Activated CD8-positive, alpha-beta memory T cell treated with anti-CD3 and anti-CD28 coated beads, Interleukin-2, amount 10 ng/mL, durations not matched to agents 7 days and 5 days (primary cell): ENCODE measurements at regions not wholly inside any gene's neighbourhood (a gene's known extent, or its start where the extent isn't known, plus 50 kb on each side); places are given as distances from the start of the nearest gene placed in this dataset.

ENCODE experiments used
- ATAC-seq: fragments of 150-1000 bp; cut with Tn5 transposase; one replicate; pipeline ENCODE4 v1.10.0; 2021; ENCODE audit warnings: moderate library complexity
- CTCF ChIA-PET: fragments of 350-600 bp; sonication (Branson Sonifier 250); formaldehyde crosslinking; loops from one replicate; lab custom pipeline; 2021; ENCODE audit warnings: antibody characterized with exemption; lab: Charles Lee
- DNase-seq: peaks from one replicate; pipeline ENCODE4 v3.0.0-alpha.2; 2020
- H3K27ac Mint-ChIP-seq: one replicate; pipeline ENCODE4 v1.8.0; 2021; ENCODE audit warnings: mild to moderate bottlenecking, mixed read lengths
- H3K27me3 Mint-ChIP-seq: one replicate; pipeline ENCODE4 v1.8.0; 2021; ENCODE audit warnings: mixed read lengths
- H3K36me3 Mint-ChIP-seq: one replicate; pipeline ENCODE4 v1.8.0; 2021; ENCODE audit warnings: mild to moderate bottlenecking, mixed read lengths
- H3K4me1 Mint-ChIP-seq: one replicate; pipeline ENCODE4 v1.8.0; 2021; ENCODE audit warnings: mixed read lengths
- H3K4me3 Mint-ChIP-seq: one replicate; pipeline ENCODE4 v1.8.0; 2021; ENCODE audit warnings: mild to moderate bottlenecking, moderate library complexity, mixed read lengths
- H3K9me3 Mint-ChIP-seq: one replicate; pipeline ENCODE4 v1.8.0; 2022; ENCODE audit warnings: low read depth, mixed read lengths

DNA sequence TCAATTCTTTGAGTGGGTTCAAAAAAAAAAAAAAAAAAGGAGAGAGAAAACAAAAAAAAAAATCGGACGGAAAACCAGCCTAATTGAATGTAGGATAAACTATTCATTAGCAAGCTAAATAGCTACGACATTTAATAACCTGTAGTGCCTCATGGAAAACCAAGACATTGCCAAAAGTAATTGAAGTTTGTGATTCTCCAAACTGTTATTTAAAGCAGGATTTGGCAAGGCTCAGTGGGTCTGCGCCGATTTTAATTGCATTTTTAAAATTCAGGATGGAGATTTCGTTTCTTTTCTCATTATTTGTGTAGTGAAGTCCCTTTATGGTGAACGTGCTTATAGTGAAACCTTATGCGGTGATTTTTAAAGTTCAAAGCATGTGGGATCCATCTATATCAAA, 127.2 kb upstream of the NFIB start:
- Mint-ChIP-seq H3K36me3 (no peaks in the 10 kb centered on the region), H3K9me3 (no peaks in the 10 kb centered on the region), H3K27me3 (no peaks in the 10 kb centered on the region), H3K4me3 (no peak overlapping the region), H3K27ac (no peak overlapping the region), H3K4me1 (no peaks in the 10 kb centered on the region)
- DNase-seq (no peak), ATAC-seq (no peak)
- CTCF ChIA-PET, result interaction anchor here (0.7 kb wide), 1 partner anchor 12 kb away, joined by 3 read pairs; no protein-coding TSS in a partner anchor

GRCh38 chr9:14440062-14440461, 126.1 kb upstream of the NFIB start:
- no peak for DNase-seq
- H3K27ac Mint-ChIP-seq, result no peak overlapping the region
- CTCF ChIA-PET, result no interaction called here
- no peaks in the 10 kb centered on the region for H3K36me3 Mint-ChIP-seq
- no peak overlapping the region for H3K4me3 Mint-ChIP-seq
- no peaks in the 10 kb centered on the region for H3K4me1 Mint-ChIP-seq
- ATAC-seq, result no peak
- H3K27me3 Mint-ChIP-seq, result no peaks in the 10 kb centered on the region
- H3K9me3 Mint-ChIP-seq, result no peaks in the 10 kb centered on the region

DNA sequence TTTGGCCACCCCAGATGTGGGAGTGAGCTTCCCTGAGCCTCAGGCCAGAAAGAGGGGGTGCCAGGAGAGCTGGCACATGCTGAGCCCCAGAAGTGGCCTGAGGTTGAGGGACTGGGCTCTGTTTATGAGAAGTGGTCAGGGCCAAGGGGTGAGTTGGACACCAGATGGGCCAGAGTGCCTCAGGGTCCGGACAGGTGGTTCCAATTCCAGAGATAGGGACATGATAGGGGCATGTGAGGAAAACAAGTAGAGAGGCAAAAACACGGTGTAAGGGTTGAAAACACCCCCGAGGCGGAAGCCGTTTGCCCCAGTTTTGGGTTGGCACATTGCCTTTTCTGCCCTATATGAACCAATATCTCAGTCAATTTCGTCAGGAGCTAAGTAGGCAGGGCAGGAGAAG, 125.6 kb upstream of the NFIB start:
- H3K9me3 Mint-ChIP-seq, result no peaks in the 10 kb centered on the region
- H3K4me1 Mint-ChIP-seq, result no peaks in the 10 kb centered on the region
- no peak overlapping the region for H3K4me3 Mint-ChIP-seq
- ATAC-seq (no peak), DNase-seq (no peak)
- CTCF ChIA-PET, result interaction anchor here (1.5 kb wide), 1 partner anchor 10 kb away, joined by 5 read pairs; no protein-coding TSS in a partner anchor
- H3K36me3 Mint-ChIP-seq, result no peaks in the 10 kb centered on the region
- no peak overlapping the region for H3K27ac Mint-ChIP-seq
- no peaks in the 10 kb centered on the region for H3K27me3 Mint-ChIP-seq

- ATAC-seq (no peak), DNase-seq (no peak)
- Mint-ChIP-seq H3K27me3 (peaks cover 4% of the 10 kb centered on the region), H3K4me3 (no peak overlapping the region), H3K9me3 (no peaks in the 10 kb centered on the region), H3K27ac (no peak overlapping the region), H3K36me3 (no peaks in the 10 kb centered on the region), H3K4me1 (no peaks in the 10 kb centered on the region)
- CTCF ChIA-PET, result interaction anchor here (1.5 kb wide), 1 partner anchor 9 kb away, joined by 5 read pairs; no protein-coding TSS in a partner anchor
These were observed 124.5 kb upstream of the NFIB start for GRCh38 chr9:14438232-14439021.

DNA sequence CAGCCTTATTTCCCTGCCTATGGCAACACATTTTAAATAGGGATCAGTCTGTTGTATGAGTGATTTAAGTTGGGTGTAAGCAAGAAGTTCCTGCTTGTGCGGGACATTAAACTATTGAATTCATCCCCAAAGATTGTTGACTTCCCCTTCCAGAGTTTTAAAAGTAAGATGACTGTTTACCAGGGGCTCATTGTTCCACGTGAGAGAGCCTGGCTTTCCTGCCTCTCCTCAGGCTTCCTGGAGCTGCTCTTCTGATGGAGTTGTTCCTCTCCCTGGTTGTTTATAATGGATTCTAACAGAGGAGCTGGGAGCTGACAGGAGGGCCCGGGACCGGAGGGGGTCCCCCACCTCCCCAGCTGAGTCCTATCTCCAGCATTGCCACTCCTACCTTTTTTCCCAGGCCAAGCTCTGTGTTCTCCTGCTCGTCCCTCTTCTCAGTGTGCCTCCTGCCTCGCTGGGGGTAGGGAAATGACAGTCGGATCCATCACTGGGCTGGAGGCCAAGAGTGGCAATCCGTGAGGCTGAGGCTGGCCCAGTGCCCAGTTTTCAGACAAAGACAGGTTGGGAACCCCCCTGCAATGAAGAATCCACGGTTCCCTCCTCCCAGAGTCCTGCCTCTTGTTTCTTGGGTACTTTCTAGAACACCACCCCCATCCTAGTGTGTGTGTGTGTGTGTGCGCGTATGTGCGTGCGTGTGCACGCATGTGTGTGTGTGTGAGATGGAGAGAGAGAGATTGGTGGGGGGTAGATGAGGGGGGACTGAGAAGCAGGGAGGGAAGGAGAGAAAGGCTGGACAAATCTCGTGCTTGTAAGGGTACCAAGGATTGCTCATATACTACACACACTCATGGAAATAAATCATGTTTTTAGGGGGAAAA, 123.7 kb upstream of the NFIB start:
- ATAC-seq (no peak), DNase-seq (no peak)
- H3K27ac Mint-ChIP-seq, result no peak overlapping the region
- CTCF ChIA-PET, result interaction anchor here (1.5 kb wide), 1 partner anchor 8 kb away, joined by 5 read pairs; no protein-coding TSS in a partner anchor
- H3K4me1 Mint-ChIP-seq, result no peaks in the 10 kb centered on the region
- H3K4me3 Mint-ChIP-seq, result no peak overlapping the region
- no peaks in the 10 kb centered on the region for H3K9me3 Mint-ChIP-seq
- H3K36me3 Mint-ChIP-seq, result no peaks in the 10 kb centered on the region
- peaks cover 5% of the 10 kb centered on the region for H3K27me3 Mint-ChIP-seq

- Mint-ChIP-seq H3K4me1 (no peaks in the 10 kb centered on the region), H3K36me3 (no peaks in the 10 kb centered on the region), H3K27me3 (peaks cover 5% of the 10 kb centered on the region), H3K4me3 (no peak overlapping the region), H3K27ac (no peak overlapping the region), H3K9me3 (no peaks in the 10 kb centered on the region)
- DNase-seq (no peak), ATAC-seq (no peak)
- CTCF ChIA-PET, result no interaction called here
These were observed 121.9 kb upstream of the NFIB start for GRCh38 chr9:14435871-14436270.

DNA sequence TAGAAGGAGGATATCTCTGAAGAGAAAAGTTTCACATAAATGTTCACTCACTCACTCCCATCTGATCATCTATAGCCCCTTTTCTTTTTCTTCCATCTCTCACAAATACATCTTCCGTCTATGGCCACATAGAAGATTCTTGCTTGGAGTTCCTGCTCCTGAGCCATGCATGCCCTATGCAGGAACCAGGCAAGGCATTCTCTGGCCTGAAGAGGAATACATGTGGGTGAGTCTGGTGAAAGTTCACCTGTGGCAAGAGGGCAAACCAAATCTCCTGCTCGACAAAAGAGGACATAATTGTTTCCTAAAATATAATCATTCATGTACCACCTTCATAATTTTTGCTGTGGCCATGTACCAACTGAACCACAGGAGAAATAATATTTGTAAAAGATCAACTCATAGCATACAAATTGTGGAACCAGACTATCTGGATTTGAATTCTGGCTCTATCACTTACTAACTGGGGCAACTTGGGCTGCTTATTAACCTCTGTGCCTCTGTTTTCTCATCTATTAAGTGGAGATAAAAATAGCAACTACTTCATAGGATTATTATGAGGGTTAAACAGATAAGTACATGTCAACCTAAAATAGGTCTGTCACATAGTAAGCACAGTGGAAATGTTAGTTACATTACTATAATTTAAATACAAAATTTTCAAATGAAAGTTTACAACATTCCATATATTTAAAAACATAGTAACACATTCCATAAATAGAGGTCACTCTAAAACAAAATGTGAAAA, 121.2 kb upstream of the NFIB start:
- Mint-ChIP-seq H3K4me3 (no peak overlapping the region), H3K27ac (no peak overlapping the region), H3K4me1 (no peaks in the 10 kb centered on the region), H3K27me3 (peaks cover 5% of the 10 kb centered on the region), H3K9me3 (no peaks in the 10 kb centered on the region), H3K36me3 (no peaks in the 10 kb centered on the region)
- ATAC-seq, result no peak
- no peak for DNase-seq
- CTCF ChIA-PET, result no interaction called here

- DNase-seq, result no peak
- Mint-ChIP-seq H3K27ac (no peak overlapping the region), H3K4me1 (no peaks in the 10 kb centered on the region), H3K9me3 (no peaks in the 10 kb centered on the region), H3K27me3 (peaks cover 5% of the 10 kb centered on the region), H3K4me3 (no peak overlapping the region), H3K36me3 (no peaks in the 10 kb centered on the region)
- CTCF ChIA-PET, result no interaction called here
- no peak for ATAC-seq
These were observed 120.2 kb upstream of the NFIB start for GRCh38 chr9:14434158-14434504.

GRCh38 chr9:14433351-14434157, 119.6 kb upstream of the NFIB start:
- Mint-ChIP-seq H3K36me3 (no peaks in the 10 kb centered on the region), H3K4me1 (no peaks in the 10 kb centered on the region), H3K4me3 (no peak overlapping the region), H3K27ac (no peak overlapping the region), H3K9me3 (no peaks in the 10 kb centered on the region), H3K27me3 (peaks cover 5% of the 10 kb centered on the region)
- ATAC-seq (no peak), DNase-seq (no peak)
- CTCF ChIA-PET, result no interaction called here

DNA sequence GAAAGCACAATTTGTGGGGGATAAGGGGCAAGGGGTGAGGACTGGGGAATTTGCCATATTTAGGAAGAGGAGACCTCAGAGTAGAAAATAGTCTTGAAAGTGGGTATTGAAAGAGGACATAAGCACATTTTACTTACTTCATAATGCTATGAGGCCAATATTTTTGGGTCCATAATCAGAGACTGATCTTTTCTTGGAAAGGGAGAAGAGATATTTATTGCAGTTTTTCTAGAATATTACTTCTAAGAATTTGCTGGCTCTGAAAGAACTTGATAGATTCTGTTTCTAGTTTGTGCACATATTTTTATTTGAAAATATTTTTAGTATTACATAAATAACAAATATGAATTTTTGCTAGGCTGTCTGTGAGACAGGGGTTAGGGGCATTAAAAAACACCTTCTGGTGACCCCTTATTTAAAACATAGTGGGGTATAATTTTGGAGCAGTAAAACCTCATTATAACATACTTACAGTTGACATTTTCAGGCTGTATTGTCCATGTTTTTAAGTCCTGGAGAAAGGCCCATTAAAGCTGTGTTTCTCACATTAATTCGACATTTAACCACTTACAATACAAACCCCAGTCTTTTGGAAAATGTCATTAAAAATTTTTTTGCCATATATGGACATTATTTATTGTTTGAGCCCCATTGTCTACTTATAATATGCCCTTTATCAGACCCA, 118.9 kb upstream of the NFIB start:
- DNase-seq (no peak), ATAC-seq (no peak)
- H3K27ac Mint-ChIP-seq, result no peak overlapping the region
- H3K4me1 Mint-ChIP-seq, result no peaks in the 10 kb centered on the region
- H3K36me3 Mint-ChIP-seq, result no peaks in the 10 kb centered on the region
- no peaks in the 10 kb centered on the region for H3K9me3 Mint-ChIP-seq
- H3K27me3 Mint-ChIP-seq, result peaks cover 5% of the 10 kb centered on the region
- CTCF ChIA-PET, result no interaction called here
- no peak overlapping the region for H3K4me3 Mint-ChIP-seq

GRCh38 chr9:14428781-14429230, 114.9 kb upstream of the NFIB start:
- no peaks in the 10 kb centered on the region for H3K9me3 Mint-ChIP-seq
- ATAC-seq (no peak), DNase-seq (peak; percentile 53)
- no peaks in the 10 kb centered on the region for H3K4me1 Mint-ChIP-seq
- H3K27ac Mint-ChIP-seq, result no peak overlapping the region
- H3K27me3 Mint-ChIP-seq, result peaks cover 5% of the 10 kb centered on the region
- CTCF ChIA-PET, result interaction anchor here (1.3 to 1.9 kb wide), 2 partner anchors 10 to 12 kb away, joined by 3 to 5 read pairs; no protein-coding TSS in a partner anchor
- H3K4me3 Mint-ChIP-seq, result no peak overlapping the region
- no peaks in the 10 kb centered on the region for H3K36me3 Mint-ChIP-seq

DNA sequence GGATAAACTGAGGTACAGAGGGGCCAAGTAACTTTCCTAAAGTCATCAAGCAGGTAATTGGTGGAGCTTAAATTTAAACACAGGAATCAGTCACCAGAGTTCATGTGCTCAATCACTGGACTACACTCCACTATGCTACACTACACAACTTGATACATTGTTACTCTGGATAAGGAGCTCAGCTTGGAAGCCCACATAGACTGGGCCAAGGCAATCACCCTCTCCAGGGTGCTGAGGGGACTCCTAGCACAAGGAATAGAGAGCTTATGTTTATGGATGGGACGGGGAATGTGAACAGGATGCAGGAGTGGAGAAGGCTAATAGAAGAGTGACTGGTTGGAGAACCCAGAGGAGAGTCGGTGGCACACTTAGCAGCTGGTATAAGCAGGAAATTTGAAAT, 113.5 kb upstream of the NFIB start:
- no peak overlapping the region for H3K27ac Mint-ChIP-seq
- DNase-seq (no peak), ATAC-seq (no peak)
- no peaks in the 10 kb centered on the region for H3K27me3 Mint-ChIP-seq
- no peak overlapping the region for H3K4me3 Mint-ChIP-seq
- no peaks in the 10 kb centered on the region for H3K9me3 Mint-ChIP-seq
- H3K36me3 Mint-ChIP-seq, result no peaks in the 10 kb centered on the region
- CTCF ChIA-PET, result interaction anchor here (1.2 kb wide), 1 partner anchor 68 kb away, joined by 4 read pairs; no protein-coding TSS in a partner anchor
- H3K4me1 Mint-ChIP-seq, result no peaks in the 10 kb centered on the region
